ENCODE measurements at regions not wholly inside any gene's neighbourhood (a gene's known extent, or its start where the extent isn't known, plus 50 kb on each side); places are given as distances from the start of the nearest gene placed in this dataset.

DNA sequence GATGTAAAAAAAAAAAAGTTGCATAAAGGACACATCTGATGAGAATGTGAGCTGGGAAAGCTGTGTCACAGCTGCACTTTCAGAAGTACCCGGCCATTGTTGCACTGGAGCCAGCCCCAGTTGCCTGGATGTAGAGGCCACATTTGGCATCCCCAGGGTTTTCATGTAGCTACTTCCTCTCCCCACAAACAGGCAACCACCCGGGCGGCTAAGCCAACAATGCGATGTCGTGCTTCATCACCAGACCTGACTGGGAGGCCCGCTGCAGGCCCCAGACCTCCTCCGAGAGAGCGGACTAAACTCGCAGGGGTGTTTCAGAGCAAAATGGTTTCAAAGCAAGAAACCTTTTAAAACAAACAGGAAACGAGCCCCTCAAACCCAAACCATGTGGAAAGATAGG lies 142.3 kb downstream of the TMCO5A start:
- TF ChIP-seq EZH2 (IDR thresholded peaks at IDR 0.05) (no peak), POLR2AphosphoS5 (IDR thresholded peaks at IDR 0.05; ENCODE audit: borderline replicate concordance, low read depth, low read length) (no peak)
